ENCODE measurements at regions not wholly inside any gene's neighbourhood (a gene's known extent, or its start where the extent isn't known, plus 50 kb on each side); places are given as distances from the start of the nearest gene placed in this dataset.

GRCh38 chr3:64357481-64357880 is 132.2 kb upstream of the PRICKLE2 start:
- no peak overlapping the region for H3K27ac ChIP-seq
- no peak for TF ChIP-seq CTCF (conservative IDR thresholded peaks at IDR 0.05)

GRCh38 chr3:64355401-64355807 is 130.1 kb upstream of the PRICKLE2 start:
- TF ChIP-seq CTCF (conservative IDR thresholded peaks at IDR 0.05): no peak
- H3K27ac ChIP-seq: no peak overlapping the region

- H3K27ac ChIP-seq: no peak overlapping the region
Measured at GRCh38 chr3:64354956-64355355, 129.7 kb upstream of the PRICKLE2 start.

GRCh38 chr3:64354221-64354620 is 129.0 kb upstream of the PRICKLE2 start:
- no peak for TF ChIP-seq CTCF (conservative IDR thresholded peaks at IDR 0.05)
- H3K27ac ChIP-seq: no peak overlapping the region

More at GRCh38 chr3:64354956-64355355, 129.7 kb upstream of the PRICKLE2 start:
- TF ChIP-seq CTCF (conservative IDR thresholded peaks at IDR 0.05): no peak

GRCh38 chr3:64353226-64353625 is 128.0 kb upstream of the PRICKLE2 start:
- H3K27ac ChIP-seq: no peak overlapping the region
- no peak for TF ChIP-seq CTCF (conservative IDR thresholded peaks at IDR 0.05)

- H3K27ac ChIP-seq: no peak overlapping the region
- no peak for TF ChIP-seq CTCF (conservative IDR thresholded peaks at IDR 0.05)
Measured at GRCh38 chr3:64352639-64352992, 127.3 kb upstream of the PRICKLE2 start.

GRCh38 chr3:64351713-64352638 is 126.7 kb upstream of the PRICKLE2 start:
- no peak for TF ChIP-seq CTCF (conservative IDR thresholded peaks at IDR 0.05)
- no peak overlapping the region for H3K27ac ChIP-seq
